ENCODE measurements at regions not wholly inside any gene's neighbourhood (a gene's known extent, or its start where the extent isn't known, plus 50 kb on each side); places are given as distances from the start of the nearest gene placed in this dataset.

GRCh38 chr2:83654091-83654611 is 804.9 kb downstream of the SUCLG1 start:
- no peak for DNase-seq (ENCODE audit: low read depth)

- peak; percentile 15 for DNase-seq (ENCODE audit: low read depth)
These were observed 808.2 kb downstream of the SUCLG1 start for GRCh38 chr2:83650898-83651297.

GRCh38 chr2:83650161-83650560 is 808.9 kb downstream of the SUCLG1 start:
- no peak for DNase-seq (ENCODE audit: low read depth)

GRCh38 chr2:83640506-83640905 is 818.6 kb downstream of the SUCLG1 start:
- DNase-seq (ENCODE audit: low read depth) = no peak

- DNase-seq (ENCODE audit: low read depth) = no peak
These were observed 825.7 kb downstream of the SUCLG1 start for GRCh38 chr2:83633423-83633822.

- no peak for DNase-seq (ENCODE audit: low read depth)
These were observed 828.7 kb downstream of the SUCLG1 start for GRCh38 chr2:83630351-83630750.

- no peak for DNase-seq (ENCODE audit: low read depth)
These were observed 843.6 kb downstream of the SUCLG1 start for GRCh38 chr2:83615511-83615910.

GRCh38 chr2:83613178-83613577 is 845.9 kb downstream of the SUCLG1 start:
- no peak for DNase-seq (ENCODE audit: low read depth)

- DNase-seq (ENCODE audit: low read depth) = no peak
These were observed 856.3 kb downstream of the SUCLG1 start for GRCh38 chr2:83602753-83603152.

GRCh38 chr2:83596592-83597282 is 862.3 kb downstream of the SUCLG1 start:
- no peak for DNase-seq (ENCODE audit: low read depth)

GRCh38 chr2:83595926-83596325 is 863.2 kb downstream of the SUCLG1 start:
- no peak for DNase-seq (ENCODE audit: low read depth)

GRCh38 chr2:83595121-83595690 is 863.9 kb downstream of the SUCLG1 start:
- DNase-seq (ENCODE audit: low read depth) = no peak

- DNase-seq (ENCODE audit: low read depth) = no peak
These were observed 864.6 kb downstream of the SUCLG1 start for GRCh38 chr2:83594241-83595120.

- no peak for DNase-seq (ENCODE audit: low read depth)
These were observed 871.8 kb downstream of the SUCLG1 start for GRCh38 chr2:83587309-83587708.

GRCh38 chr2:83585250-83585649 is 873.8 kb downstream of the SUCLG1 start:
- DNase-seq (ENCODE audit: low read depth) = no peak

GRCh38 chr2:83584672-83585071 is 874.4 kb downstream of the SUCLG1 start:
- no peak for DNase-seq (ENCODE audit: low read depth)

- no peak for DNase-seq (ENCODE audit: low read depth)
These were observed 876.5 kb downstream of the SUCLG1 start for GRCh38 chr2:83582589-83582988.

- no peak for DNase-seq (ENCODE audit: low read depth)
These were observed 879.6 kb downstream of the SUCLG1 start for GRCh38 chr2:83579507-83579906.

GRCh38 chr2:83578405-83578804 is 880.7 kb downstream of the SUCLG1 start:
- no peak for DNase-seq (ENCODE audit: low read depth)

- no peak for DNase-seq (ENCODE audit: low read depth)
These were observed 884.5 kb downstream of the SUCLG1 start for GRCh38 chr2:83574614-83575013.

GRCh38 chr2:83573060-83573459 is 886.0 kb downstream of the SUCLG1 start:
- no peak for DNase-seq (ENCODE audit: low read depth)

GRCh38 chr2:83572400-83572799 is 886.7 kb downstream of the SUCLG1 start:
- DNase-seq (ENCODE audit: low read depth) = peak; percentile 6

GRCh38 chr2:83567551-83567950 is 891.5 kb downstream of the SUCLG1 start:
- no peak for DNase-seq (ENCODE audit: low read depth)

Measured in M059J (cell line).